A172 (cell line): ENCODE measurements at regions not wholly inside any gene's neighbourhood (a gene's known extent, or its start where the extent isn't known, plus 50 kb on each side); places are given as distances from the start of the nearest gene placed in this dataset.

Source experiments
- DNase-seq: peaks from one replicate; pipeline ENCODE4 v3.0.0-alpha.2; 2015; ENCODE audit warnings: low spot score

DNA sequence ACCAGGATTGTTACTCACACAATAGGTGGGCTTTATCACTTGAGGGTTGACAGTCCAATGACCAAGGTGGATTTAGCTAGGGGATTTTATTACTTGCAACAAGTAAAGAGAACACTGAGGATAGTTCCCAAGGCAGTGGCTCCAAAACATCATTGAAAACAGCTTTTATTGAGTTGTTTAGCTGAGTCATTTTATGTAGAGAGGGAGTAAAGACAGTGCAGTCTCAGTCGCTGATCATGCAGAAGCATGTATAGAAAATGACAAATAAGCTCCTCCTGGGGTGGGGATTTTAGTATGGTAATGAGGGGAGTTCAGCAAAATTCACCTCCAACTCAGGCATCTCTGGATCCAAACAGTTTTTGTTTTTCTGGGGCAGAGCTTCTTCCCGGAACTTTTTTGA lies 163.0 kb upstream of the CCDC179 start:
- DNase-seq = no peak

- no peak for DNase-seq
These were observed 180.8 kb upstream of the CCDC179 start for GRCh38 chr11:23041001-23041503.

GRCh38 chr11:23058656-23059055 lies 198.4 kb upstream of the CCDC179 start:
- no peak for DNase-seq

DNA sequence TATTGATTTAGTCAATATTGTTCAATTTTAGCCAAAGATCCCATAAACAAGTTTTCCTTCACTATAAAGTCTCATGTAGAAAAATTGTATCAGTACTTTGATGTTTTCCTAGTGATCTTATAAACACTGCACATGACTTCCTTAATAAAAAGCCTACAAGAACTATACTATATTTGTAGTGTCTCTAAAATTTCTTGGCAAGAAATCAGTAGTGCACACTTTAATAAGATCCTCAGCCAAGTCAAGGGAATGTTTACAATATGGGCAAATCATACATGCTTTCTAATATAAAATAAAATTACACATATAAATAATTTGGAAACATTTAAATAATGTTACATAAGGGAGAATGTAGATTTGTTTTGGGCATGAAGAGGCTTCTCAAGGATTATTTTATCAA lies 203.0 kb upstream of the CCDC179 start:
- DNase-seq = no peak

DNA sequence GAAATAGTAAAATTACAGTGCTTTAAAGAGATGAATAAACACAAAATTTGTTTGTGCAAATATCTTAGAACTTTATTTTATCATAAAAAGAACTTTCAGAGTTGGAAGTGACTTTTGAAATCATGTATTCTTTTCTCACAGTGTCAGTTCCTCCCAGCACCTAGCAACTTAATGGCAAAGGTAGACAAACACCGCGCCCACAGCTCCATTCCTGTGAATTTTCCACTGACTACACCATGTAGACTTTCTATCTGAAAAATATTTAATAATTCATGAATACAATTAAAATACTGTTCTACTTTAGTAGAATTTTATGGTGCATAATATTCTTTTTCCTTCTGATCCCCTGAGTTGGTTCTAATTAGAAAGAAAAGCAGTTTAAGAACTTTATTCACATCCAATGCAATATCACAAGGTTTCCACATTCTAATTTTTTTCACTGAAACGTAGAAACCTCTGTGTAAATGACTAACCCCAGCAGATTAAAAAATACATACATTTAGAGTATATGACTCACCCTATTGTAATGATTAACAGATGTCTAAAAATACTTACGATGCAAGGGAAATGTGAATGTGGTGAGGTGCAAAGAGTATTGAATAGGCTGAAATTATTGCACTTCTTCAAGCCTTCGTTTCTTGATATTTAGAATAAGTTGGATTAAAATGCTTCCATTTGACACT lies 218.2 kb upstream of the CCDC179 start:
- no peak for DNase-seq

DNA sequence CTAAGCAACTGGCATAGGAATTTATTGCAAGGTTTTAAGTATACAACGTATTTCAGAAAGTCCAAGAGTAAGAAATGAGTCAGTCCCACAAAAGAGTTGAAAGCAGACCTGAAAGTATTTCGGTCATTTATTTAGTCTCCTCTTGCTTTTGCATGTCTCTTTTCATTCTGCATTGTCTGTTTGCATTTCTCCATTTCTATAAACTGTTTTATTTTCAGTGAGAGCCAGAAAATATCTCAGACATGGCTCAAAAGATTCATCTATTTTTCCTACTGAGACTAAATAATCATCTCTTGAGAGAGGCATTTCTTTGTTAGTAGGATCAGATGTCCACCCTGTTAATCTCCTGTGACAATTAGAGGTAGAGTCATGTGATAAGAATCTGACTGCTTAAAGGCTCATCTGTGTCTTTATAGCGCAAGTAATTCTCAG lies 219.1 kb upstream of the CCDC179 start:
- peak; percentile 4 for DNase-seq

DNA sequence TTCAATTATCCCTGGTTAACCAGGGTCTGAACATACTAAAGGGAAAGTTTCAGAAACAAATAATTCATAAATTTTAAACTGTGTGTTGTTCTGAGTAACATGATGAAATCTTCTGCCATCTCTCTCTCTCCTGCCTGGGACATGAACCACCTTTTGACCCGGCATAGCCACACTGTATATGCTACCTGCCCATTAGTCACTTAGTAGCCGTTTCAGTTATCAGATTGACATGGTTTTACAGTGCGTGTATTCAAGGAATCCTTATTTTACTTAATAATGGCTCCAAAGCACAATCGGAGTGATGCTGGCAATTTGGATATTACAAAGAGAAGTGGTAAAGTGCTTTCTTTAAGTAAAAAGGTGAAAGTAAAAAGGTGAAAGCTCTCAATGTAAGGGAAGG lies 227.1 kb upstream of the CCDC179 start:
- no peak for DNase-seq

- no peak for DNase-seq
These were observed 230.4 kb upstream of the CCDC179 start for GRCh38 chr11:23090659-23091058.

- DNase-seq = no peak
These were observed 235.4 kb upstream of the CCDC179 start for GRCh38 chr11:23095650-23096189.

DNA sequence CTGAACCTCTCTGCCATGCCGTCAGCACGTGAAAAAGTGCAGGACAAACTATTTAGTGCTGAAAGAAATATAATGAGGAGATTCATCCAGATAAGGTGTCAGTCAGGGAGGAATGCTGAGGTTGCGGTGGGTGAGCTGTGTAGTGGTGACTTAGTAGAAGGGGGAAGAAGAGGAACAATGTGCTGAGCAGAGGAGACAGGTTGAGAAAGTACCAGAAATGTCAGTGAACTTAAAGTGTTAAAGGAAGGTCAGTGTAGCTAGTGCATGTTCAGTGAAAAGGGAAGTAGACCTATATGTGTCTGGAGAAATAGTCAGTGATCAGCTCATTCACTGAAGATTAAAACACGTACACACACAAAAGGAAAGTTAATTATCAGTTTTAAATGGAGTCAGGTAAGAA lies 237.6 kb upstream of the CCDC179 start:
- no peak for DNase-seq

- DNase-seq = no peak
These were observed 239.0 kb upstream of the CCDC179 start for GRCh38 chr11:23099256-23099655.

- no peak for DNase-seq
These were observed 240.5 kb upstream of the CCDC179 start for GRCh38 chr11:23100726-23101125.

- DNase-seq = no peak
These were observed 243.1 kb upstream of the CCDC179 start for GRCh38 chr11:23103416-23103815.

GRCh38 chr11:23111527-23111926 lies 251.3 kb upstream of the CCDC179 start:
- no peak for DNase-seq

- no peak for DNase-seq
These were observed 252.1 kb upstream of the CCDC179 start for GRCh38 chr11:23112390-23112789.

- peak; percentile 69 for DNase-seq
These were observed 253.0 kb upstream of the CCDC179 start for GRCh38 chr11:23112987-23113886.

GRCh38 chr11:23113887-23114216 lies 253.6 kb upstream of the CCDC179 start:
- DNase-seq = no peak

- peak; percentile 72 for DNase-seq
These were observed 263.5 kb upstream of the CCDC179 start for GRCh38 chr11:23123753-23124152.

- DNase-seq = peak; percentile 8
These were observed 264.0 kb upstream of the CCDC179 start for GRCh38 chr11:23124249-23124648.

GRCh38 chr11:23124996-23125395 lies 264.7 kb upstream of the CCDC179 start:
- no peak for DNase-seq

DNA sequence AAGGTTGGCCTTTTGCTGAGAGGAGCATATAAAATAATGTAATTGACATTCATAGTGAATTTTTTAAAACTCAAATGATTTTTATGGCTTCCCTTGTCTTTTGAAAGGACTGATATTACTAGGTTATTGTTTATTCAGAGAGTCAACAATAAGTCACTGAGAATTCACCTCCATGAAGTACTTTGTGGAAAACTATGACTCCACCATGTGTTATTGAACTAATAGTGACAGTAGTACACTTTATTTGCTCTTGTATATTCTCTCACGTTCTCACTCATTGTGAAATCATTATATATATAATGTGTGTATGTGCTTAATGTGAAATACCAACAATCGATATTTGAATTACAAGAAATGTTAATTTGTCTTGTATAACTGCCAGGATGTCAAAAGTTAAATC lies 267.4 kb upstream of the CCDC179 start:
- DNase-seq = no peak

DNA sequence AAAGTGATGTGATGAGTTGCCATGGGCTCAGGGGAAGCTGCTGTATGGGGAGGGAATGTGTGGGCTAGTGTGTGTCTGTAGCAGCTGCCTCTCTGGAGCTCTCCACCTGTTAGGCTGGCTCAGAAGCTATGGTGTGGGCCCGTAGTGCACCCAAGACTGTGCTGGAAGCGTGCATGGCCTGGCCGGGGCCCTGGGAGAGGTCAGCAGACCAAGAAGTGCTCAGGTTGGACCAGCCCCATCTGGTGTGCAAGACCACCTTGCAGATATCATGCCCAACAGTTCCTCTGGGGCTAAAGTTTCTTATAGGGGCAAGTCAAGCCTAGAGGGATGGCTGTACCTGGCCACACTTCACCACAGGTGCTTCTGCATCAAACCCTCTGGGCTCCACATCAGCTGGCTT lies 274.4 kb upstream of the CCDC179 start:
- DNase-seq = no peak

DNA sequence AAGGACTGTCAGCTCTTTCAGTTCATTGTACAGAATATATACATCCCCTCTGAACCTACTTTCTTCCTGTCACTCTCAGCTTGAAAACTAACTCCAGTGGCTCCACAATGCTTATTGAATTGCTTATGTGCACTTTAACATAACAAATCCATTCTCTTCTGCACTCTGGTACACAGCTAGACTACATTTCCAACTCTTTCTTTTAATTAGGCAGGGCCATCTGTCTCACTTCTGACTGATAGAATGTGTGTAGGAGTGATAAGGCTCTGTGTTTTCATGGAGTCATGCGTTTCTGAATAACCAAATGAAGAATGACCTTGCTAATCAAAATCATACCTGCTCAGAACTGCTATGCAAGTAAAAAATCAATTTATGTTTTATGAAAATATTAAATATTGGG lies 278.5 kb upstream of the CCDC179 start:
- no peak for DNase-seq
